ENCODE measurements at regions not wholly inside any gene's neighbourhood (a gene's known extent, or its start where the extent isn't known, plus 50 kb on each side); places are given as distances from the start of the nearest gene placed in this dataset.

- Histone ChIP-seq H3K4me2 (replicated peaks; ENCODE audit: extremely low read depth, low read length, poor library complexity, severe bottlenecking) (no peak overlapping the region), H3K79me2 (ENCODE audit: insufficient read depth, low read length) (no peaks in the 10 kb centered on the region), H4K20me1 (ENCODE audit: insufficient read depth, low read length) (no peaks in the 10 kb centered on the region), H3K27ac (ENCODE audit: low read depth in 1 of 2, low read length in 2 of 2) (no peak overlapping the region), H3K9ac (ENCODE audit: insufficient read depth, low read length, poor library complexity, severe bottlenecking) (no peak overlapping the region), H3K4me3 (replicated peaks in 1 of 3; ENCODE audit: low read depth in 2 of 3, low read length in 3 of 3) (no peak overlapping the region), H3K4me1 (ENCODE audit: control insufficient read depth in 1 of 2, insufficient read depth in 2 of 2, low read length in 2 of 2) (no peaks in the 10 kb centered on the region), H3K36me3 (replicated peaks in 1 of 2; ENCODE audit: control insufficient read depth in 1 of 2, insufficient read depth in 2 of 2, low read length in 2 of 2) (no peaks in the 10 kb centered on the region), H2AFZ (ENCODE audit: insufficient read depth, low read depth, low read length, poor library complexity, severe bottlenecking) (no peak overlapping the region), H3K27me3 (ENCODE audit: control insufficient read depth in 2 of 2, insufficient read depth in 2 of 2, low read length in 2 of 2) (no peaks in the 10 kb centered on the region), H3K9me3 (replicated peaks in 1 of 2; ENCODE audit: control insufficient read depth in 1 of 2, insufficient read depth in 1 of 2, low read length in 2 of 2) (no peaks in the 10 kb centered on the region)
- TF ChIP-seq CTCF (IDR thresholded peaks at IDR 0.05), result no peak
- intact Hi-C loops (cut with micrococcal nuclease), result no loop called here
- Mint-ChIP-seq H3K9me3 (peaks cover 0 to 5% (median 0%) of the 10 kb centered on the region in 7 donors), H3K27ac (no peak overlapping the region), H3K4me3 (no peak overlapping the region), H3K4me1 (no peaks in the 10 kb centered on the region), H3K36me3 (no peaks in the 10 kb centered on the region), H3K27me3 (ENCODE audit: low read depth in 3 of 3) (peaks cover 0 to 1% (median 0%) of the 10 kb centered on the region in 3 donors)
- DNase-seq, result no peak
- 100% methylated on average over 2 of the region's 5 CpGs for WGBS (ENCODE audit: insufficient coverage)
Measured at GRCh38 chr7:85275204-85275603, 88.3 kb upstream of the SEMA3D start.

GRCh38 chr7:85274454-85274853 lies 87.6 kb upstream of the SEMA3D start:
- H2AFZ ChIP-seq (ENCODE audit: insufficient read depth, low read depth, low read length, poor library complexity, severe bottlenecking), result no peak overlapping the region
- no peak overlapping the region for H3K4me2 ChIP-seq (replicated peaks; ENCODE audit: extremely low read depth, low read length, poor library complexity, severe bottlenecking)
- no peaks in the 10 kb centered on the region for H3K27me3 ChIP-seq (ENCODE audit: control insufficient read depth in 2 of 2, insufficient read depth in 2 of 2, low read length in 2 of 2)
- 71% methylated on average over 1 of the region's 1 CpG for WGBS (ENCODE audit: insufficient coverage)
- no peaks in the 10 kb centered on the region for H3K79me2 ChIP-seq (ENCODE audit: insufficient read depth, low read length)
- H3K9me3 Mint-ChIP-seq, result peaks cover 0 to 5% (median 0%) of the 10 kb centered on the region in 7 donors
- H3K4me3 ChIP-seq (replicated peaks in 1 of 3; ENCODE audit: low read depth in 2 of 3, low read length in 3 of 3), result no peak overlapping the region
- H3K4me1 Mint-ChIP-seq, result no peaks in the 10 kb centered on the region
- intact Hi-C loops (cut with micrococcal nuclease), result no loop called here
- H3K4me3 Mint-ChIP-seq, result no peak overlapping the region
- no peaks in the 10 kb centered on the region for H3K36me3 ChIP-seq (replicated peaks in 1 of 2; ENCODE audit: control insufficient read depth in 1 of 2, insufficient read depth in 2 of 2, low read length in 2 of 2)
- H3K4me1 ChIP-seq (ENCODE audit: control insufficient read depth in 1 of 2, insufficient read depth in 2 of 2, low read length in 2 of 2), result no peaks in the 10 kb centered on the region
- H3K9ac ChIP-seq (ENCODE audit: insufficient read depth, low read length, poor library complexity, severe bottlenecking), result no peak overlapping the region
- no peak overlapping the region for H3K27ac ChIP-seq (ENCODE audit: low read depth in 1 of 2, low read length in 2 of 2)
- no peaks in the 10 kb centered on the region for H3K9me3 ChIP-seq (replicated peaks in 1 of 2; ENCODE audit: control insufficient read depth in 1 of 2, insufficient read depth in 1 of 2, low read length in 2 of 2)
- no peak for DNase-seq
- no peak overlapping the region for H3K27ac Mint-ChIP-seq
- peaks cover 0 to 1% (median 0%) of the 10 kb centered on the region in 3 donors for H3K27me3 Mint-ChIP-seq (ENCODE audit: low read depth in 3 of 3)
- H4K20me1 ChIP-seq (ENCODE audit: insufficient read depth, low read length), result no peaks in the 10 kb centered on the region
- no peak for TF ChIP-seq CTCF (IDR thresholded peaks at IDR 0.05)
- no peaks in the 10 kb centered on the region for H3K36me3 Mint-ChIP-seq
